Activated CD4-positive, alpha-beta memory T cell treated with anti-CD3 and anti-CD28 coated beads for 36 hours (primary cell): ENCODE measurements at regions not wholly inside any gene's neighbourhood (a gene's known extent, or its start where the extent isn't known, plus 50 kb on each side); places are given as distances from the start of the nearest gene placed in this dataset.

ENCODE experiments used
- CTCF ChIA-PET: fragments of 350-600 bp; sonication (Branson Sonifier 250); formaldehyde crosslinking; loops from one replicate; lab custom pipeline; 2021; ENCODE audit warnings: antibody characterized with exemption, inconsistent platforms; lab: Charles Lee
- POLR2A ChIA-PET: fragments of 350-600 bp; sonication (Branson Sonifier 250); formaldehyde crosslinking; loops from one replicate; lab custom pipeline; 2021; ENCODE audit warnings: antibody characterized with exemption; lab: Charles Lee
- DNase-seq: peaks from one replicate; pipeline ENCODE4 v3.0.0-alpha.2; 2020
- H3K27ac Mint-ChIP-seq: one replicate; pipeline ENCODE4 v1.8.0; 2021; ENCODE audit warnings: mixed read lengths
- H3K27me3 Mint-ChIP-seq: one replicate; pipeline ENCODE4 v1.8.0; 2021; ENCODE audit warnings: mixed read lengths
- H3K36me3 Mint-ChIP-seq: one replicate; pipeline ENCODE4 v1.8.0; 2021; ENCODE audit warnings: mixed read lengths
- H3K4me1 Mint-ChIP-seq: one replicate; pipeline ENCODE4 v1.8.0; 2021; ENCODE audit warnings: low read depth, mixed read lengths
- H3K4me3 Mint-ChIP-seq: one replicate; pipeline ENCODE4 v1.8.0; 2021; ENCODE audit warnings: mild to moderate bottlenecking, mixed read lengths
- H3K9me3 Mint-ChIP-seq: one replicate; pipeline ENCODE4 v1.8.0; 2021; ENCODE audit warnings: mixed read lengths
- intact Hi-C: fragments of 100-400 bp; cut with micrococcal nuclease; formaldehyde crosslinking; loops from one replicate; pipeline ENCODE4 v1.15.1; 2023

DNA sequence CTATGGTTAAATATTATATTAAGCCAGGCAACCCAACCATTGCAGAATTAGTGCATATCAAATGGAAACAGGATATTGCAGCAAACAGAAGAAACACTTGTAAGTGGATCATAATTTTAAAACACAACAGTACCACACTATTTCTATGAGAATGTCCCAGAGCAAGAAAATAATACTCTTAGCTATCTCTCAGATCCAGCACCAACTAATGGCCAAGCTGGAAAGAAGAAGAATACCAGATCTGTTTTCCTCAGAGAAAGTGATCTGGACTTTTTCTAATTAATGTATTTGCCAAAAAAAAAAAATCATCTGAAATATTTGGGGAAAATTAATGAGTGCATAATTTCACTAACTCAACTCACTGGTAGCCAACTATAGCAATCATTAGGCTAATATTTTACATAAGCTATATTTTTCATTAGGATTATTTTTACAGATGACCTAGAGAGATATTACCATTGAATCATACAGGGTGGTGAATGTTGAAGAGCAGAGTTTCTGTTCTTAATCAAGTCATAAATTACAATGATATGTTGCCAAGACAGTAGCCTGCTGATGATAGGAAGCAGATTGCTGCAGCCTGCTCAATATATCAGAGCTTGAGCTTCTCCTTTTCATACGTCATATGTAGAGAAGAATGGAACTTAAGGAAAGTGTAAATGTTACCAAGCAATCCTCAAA is 995.4 kb upstream of the LRRN3 start:
- no peaks in the 10 kb centered on the region for H3K4me1 Mint-ChIP-seq
- peaks cover 3% of the 10 kb centered on the region for H3K9me3 Mint-ChIP-seq
- no peaks in the 10 kb centered on the region for H3K36me3 Mint-ChIP-seq
- H3K4me3 Mint-ChIP-seq, result no peak overlapping the region
- intact Hi-C loops, result no loop called here
- peaks cover 2% of the 10 kb centered on the region for H3K27me3 Mint-ChIP-seq
- POLR2A ChIA-PET, result no interaction called here
- DNase-seq, result no peak
- H3K27ac Mint-ChIP-seq, result no peak overlapping the region
- CTCF ChIA-PET, result no interaction called here

DNA sequence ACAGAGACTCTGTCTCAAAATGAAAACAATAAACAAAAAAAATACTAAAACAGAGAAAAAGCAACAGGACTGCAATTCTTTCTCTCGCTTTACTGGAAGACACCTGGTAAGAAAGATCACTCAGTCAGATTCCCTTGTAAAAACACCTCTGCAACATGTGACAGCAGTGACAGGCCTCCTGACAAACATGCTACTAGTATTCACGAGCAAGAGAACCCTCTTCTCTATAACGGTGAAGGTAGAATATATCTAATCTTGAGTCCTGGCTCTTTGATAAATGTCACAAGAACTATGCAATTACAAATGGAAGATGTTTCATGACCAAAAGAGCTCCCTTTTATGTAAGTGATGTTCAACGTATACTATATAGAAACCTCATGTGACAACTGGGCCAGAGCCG is 986.7 kb upstream of the LRRN3 start:
- no peak overlapping the region for H3K4me3 Mint-ChIP-seq
- no peaks in the 10 kb centered on the region for H3K9me3 Mint-ChIP-seq
- POLR2A ChIA-PET, result no interaction called here
- no peak for DNase-seq
- intact Hi-C loops, result no loop called here
- H3K27me3 Mint-ChIP-seq, result no peaks in the 10 kb centered on the region
- H3K36me3 Mint-ChIP-seq, result no peaks in the 10 kb centered on the region
- H3K4me1 Mint-ChIP-seq, result no peaks in the 10 kb centered on the region
- CTCF ChIA-PET, result no interaction called here
- no peak overlapping the region for H3K27ac Mint-ChIP-seq

DNA sequence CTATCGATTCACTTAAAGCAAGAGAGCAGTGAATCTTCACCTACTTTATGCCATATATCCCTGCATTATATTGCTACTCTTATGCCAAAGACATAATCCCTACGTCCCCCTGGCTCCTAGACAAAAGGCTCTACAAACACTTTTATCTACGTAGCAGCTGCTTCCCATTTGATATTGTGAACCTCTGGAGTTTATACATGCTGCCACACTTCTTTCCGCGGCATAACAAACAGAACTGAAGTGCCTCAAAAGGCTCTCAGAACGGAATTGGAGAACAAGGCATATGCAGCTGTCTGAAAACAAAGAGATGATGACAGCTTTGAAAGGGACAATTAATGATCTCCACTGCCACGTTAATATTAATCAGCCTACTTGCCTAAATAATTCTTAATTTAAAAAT is 985.6 kb upstream of the LRRN3 start:
- Mint-ChIP-seq H3K4me3 (no peak overlapping the region), H3K27me3 (no peaks in the 10 kb centered on the region)

DNA sequence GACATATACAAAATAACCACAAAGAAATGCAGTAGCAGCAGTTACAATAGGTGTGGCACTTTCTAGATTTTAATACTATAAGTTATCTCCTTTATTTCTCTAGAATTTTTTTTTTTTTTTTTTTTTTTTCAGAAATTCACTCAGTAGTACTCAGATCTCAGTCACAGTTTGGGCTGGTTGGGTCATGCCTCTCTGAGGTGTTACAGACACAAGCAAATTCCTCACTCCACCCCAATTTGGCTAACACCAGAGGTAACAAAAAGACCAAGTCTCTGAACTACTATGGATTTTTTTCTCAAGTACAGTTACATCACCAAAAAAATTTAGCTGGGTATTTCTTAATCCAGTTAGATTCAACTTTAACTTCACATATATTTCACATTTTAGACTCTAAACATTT is 985.1 kb upstream of the LRRN3 start:
- CTCF ChIA-PET, result no interaction called here
- H3K27me3 Mint-ChIP-seq, result no peaks in the 10 kb centered on the region
- POLR2A ChIA-PET, result no interaction called here
- H3K27ac Mint-ChIP-seq, result no peak overlapping the region
- no peaks in the 10 kb centered on the region for H3K4me1 Mint-ChIP-seq
- no peaks in the 10 kb centered on the region for H3K36me3 Mint-ChIP-seq
- no peak overlapping the region for H3K4me3 Mint-ChIP-seq
- no peaks in the 10 kb centered on the region for H3K9me3 Mint-ChIP-seq
- intact Hi-C loops, result no loop called here
- DNase-seq, result no peak

More for the DNA sequence above, 985.6 kb upstream of the LRRN3 start:
- ChIA-PET POLR2A (no interaction called here), CTCF (no interaction called here)
- intact Hi-C loops, result no loop called here
- DNase-seq, result no peak
- Mint-ChIP-seq H3K27ac (no peak overlapping the region), H3K36me3 (no peaks in the 10 kb centered on the region), H3K4me1 (no peaks in the 10 kb centered on the region), H3K9me3 (no peaks in the 10 kb centered on the region)

DNA sequence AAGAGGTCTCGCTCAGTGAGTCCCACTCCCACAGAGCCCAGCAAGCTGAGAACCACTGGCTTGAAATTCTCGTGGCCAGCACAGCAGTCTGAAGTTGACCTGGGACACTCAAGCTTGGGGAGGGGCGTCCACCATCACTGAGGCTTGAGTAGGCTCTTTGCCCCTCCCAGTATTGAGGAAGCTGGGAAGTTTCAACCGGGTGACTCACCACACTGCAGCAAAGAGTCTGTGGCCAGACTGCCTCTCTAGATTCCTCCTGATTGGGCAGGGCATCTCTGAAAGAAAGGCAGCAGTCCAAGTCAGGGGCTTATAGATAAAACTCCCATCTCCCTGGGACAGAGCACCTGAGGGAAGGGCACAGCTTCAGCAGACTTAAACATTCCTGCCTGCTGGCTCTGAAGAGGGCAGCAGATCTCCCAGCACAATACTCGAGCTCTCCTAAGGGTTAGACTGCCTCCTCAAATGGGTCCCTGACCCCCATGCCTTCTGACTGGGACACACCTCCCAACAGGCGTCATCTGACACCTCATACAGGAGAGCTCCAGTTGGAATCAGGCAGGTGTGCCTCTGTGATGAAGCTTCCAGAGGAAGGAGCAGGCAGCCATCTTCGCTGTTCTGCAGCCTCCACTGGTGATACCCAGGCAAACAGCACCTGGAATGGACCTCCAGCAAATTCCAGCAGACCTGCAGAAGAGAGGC is 970.9 kb upstream of the LRRN3 start:
- Mint-ChIP-seq H3K4me3 (no peak overlapping the region), H3K36me3 (no peaks in the 10 kb centered on the region), H3K4me1 (no peaks in the 10 kb centered on the region), H3K9me3 (peaks cover 15% of the 10 kb centered on the region), H3K27me3 (no peaks in the 10 kb centered on the region), H3K27ac (no peak overlapping the region)
- POLR2A ChIA-PET, result no interaction called here
- no peak for DNase-seq
- CTCF ChIA-PET, result no interaction called here
- intact Hi-C loops, result no loop called here

DNA sequence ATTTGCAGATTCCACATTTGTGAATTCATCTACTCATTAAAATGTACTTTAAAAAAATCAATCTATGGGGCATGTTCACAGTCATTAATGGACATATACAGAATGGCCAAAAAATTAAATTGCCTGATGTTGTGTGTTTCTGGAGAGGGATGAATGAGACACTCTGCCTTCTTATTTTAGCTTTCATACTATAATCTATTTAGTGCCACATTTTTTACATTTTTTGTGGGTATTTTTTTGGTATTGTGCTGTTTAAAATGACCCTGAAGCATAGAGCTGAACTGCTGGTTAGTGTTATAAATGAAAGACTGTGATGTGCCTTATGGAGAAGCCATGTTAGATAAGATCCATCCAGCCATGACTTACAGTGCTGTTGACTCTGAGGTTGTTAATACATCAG is 961.8 kb upstream of the LRRN3 start:
- no peak for DNase-seq
- Mint-ChIP-seq H3K36me3 (no peaks in the 10 kb centered on the region), H3K27me3 (no peaks in the 10 kb centered on the region), H3K4me3 (no peak overlapping the region), H3K4me1 (no peaks in the 10 kb centered on the region), H3K9me3 (no peaks in the 10 kb centered on the region), H3K27ac (no peak overlapping the region)
- ChIA-PET POLR2A (no interaction called here), CTCF (no interaction called here)
- intact Hi-C loops, result no loop called here

DNA sequence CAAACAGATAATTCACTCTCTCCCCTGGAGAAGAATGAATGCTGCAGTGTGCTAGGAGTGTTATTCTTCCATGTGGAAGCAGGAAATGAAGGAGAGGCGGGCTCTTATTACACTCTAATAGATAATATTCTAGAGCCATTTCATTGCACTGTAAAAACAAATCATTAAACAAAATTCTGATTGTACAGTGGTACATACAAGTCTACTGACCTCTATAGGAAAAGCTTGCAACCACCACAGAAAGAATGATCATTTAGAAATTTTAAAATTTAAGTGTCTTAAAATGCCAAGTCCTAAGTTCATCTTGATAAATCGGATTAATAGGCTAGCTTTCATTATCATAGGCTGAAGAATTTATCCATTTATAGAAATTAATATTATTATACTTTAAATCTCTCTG is 960.3 kb upstream of the LRRN3 start:
- POLR2A ChIA-PET, result no interaction called here
- intact Hi-C loops, result no loop called here
- no peak overlapping the region for H3K4me3 Mint-ChIP-seq
- H3K9me3 Mint-ChIP-seq, result no peaks in the 10 kb centered on the region
- no peaks in the 10 kb centered on the region for H3K4me1 Mint-ChIP-seq
- CTCF ChIA-PET, result no interaction called here
- DNase-seq, result no peak
- no peak overlapping the region for H3K27ac Mint-ChIP-seq
- H3K27me3 Mint-ChIP-seq, result no peaks in the 10 kb centered on the region
- H3K36me3 Mint-ChIP-seq, result no peaks in the 10 kb centered on the region

DNA sequence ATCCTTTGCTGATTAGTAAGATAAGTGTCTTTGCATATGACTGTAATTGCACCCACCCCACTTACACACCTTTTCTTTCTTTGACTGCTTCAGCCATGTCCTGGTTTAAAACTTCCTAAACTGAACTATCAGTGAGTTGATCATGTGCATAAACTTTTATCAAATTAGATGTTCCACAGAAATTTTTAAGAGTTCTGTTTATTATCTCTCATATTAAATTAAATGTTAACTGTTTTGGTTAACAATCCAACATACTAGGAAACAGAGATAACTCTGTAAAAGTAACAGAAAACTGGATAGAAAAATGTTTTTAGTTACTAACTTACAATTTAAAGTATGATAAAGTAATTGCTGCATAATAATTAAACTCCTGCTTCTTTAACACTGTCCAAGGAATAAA is 959.6 kb upstream of the LRRN3 start:
- H3K9me3 Mint-ChIP-seq, result no peaks in the 10 kb centered on the region
- POLR2A ChIA-PET, result no interaction called here
- no peaks in the 10 kb centered on the region for H3K4me1 Mint-ChIP-seq
- no peaks in the 10 kb centered on the region for H3K36me3 Mint-ChIP-seq
- CTCF ChIA-PET, result no interaction called here
- no peak overlapping the region for H3K27ac Mint-ChIP-seq
- intact Hi-C loops, result no loop called here
- H3K4me3 Mint-ChIP-seq, result no peak overlapping the region
- H3K27me3 Mint-ChIP-seq, result no peaks in the 10 kb centered on the region
- no peak for DNase-seq

DNA sequence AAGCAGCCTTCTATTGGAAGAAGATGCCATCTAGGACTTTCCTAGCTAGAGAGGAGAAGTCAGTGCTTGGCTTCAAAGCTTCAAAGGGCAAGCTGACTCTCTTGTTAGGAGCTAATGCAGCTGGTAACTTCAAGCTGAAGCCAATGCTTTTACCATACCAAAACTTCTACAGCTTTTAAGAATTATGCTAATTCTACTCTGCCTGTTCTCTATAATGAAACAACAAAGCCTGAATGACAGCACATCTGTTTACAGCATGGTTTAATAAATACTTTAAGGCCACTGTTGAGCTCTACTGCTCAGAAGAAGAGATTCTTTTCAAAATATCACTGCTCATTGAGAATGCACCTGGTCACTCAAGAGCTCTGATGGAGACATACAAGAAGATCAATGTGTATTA is 951.9 kb upstream of the LRRN3 start:
- Mint-ChIP-seq H3K4me3 (no peak overlapping the region), H3K27me3 (no peaks in the 10 kb centered on the region), H3K36me3 (no peaks in the 10 kb centered on the region), H3K27ac (no peak overlapping the region), H3K9me3 (no peaks in the 10 kb centered on the region), H3K4me1 (no peaks in the 10 kb centered on the region)
- no peak for DNase-seq
- intact Hi-C loops, result no loop called here
- ChIA-PET POLR2A (no interaction called here), CTCF (no interaction called here)

DNA sequence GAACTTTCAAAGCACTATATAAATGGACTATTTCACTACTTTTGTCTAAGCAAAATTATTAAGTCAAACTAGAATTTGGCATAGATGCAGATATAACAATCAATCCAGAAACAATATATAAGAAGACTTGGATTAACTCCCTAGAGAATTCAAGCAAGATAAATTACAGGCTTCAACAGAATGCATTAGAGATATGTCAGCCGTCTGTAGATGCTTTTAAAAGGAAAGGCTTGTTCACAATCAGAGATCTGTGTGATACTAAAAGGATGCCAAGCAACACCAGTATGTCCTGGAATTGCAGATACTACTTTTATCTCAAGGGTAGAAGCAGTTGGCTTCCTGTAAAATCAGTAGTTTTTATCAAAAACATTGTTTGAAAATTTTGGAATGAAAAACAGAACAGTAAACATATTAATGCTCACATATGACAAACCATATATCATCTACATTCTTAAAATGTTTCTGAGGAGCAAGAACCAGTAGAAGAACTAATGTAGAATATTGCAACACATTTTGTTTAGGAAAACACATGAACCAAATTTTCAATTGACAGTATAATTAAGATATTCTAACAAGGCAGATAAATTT is 947.9 kb upstream of the LRRN3 start:
- ChIA-PET POLR2A (no interaction called here), CTCF (no interaction called here)
- no peak overlapping the region for H3K4me3 Mint-ChIP-seq
- H3K27me3 Mint-ChIP-seq, result no peaks in the 10 kb centered on the region
- intact Hi-C loops, result no loop called here
- H3K27ac Mint-ChIP-seq, result no peak overlapping the region
- H3K36me3 Mint-ChIP-seq, result no peaks in the 10 kb centered on the region
- H3K4me1 Mint-ChIP-seq, result no peaks in the 10 kb centered on the region
- no peaks in the 10 kb centered on the region for H3K9me3 Mint-ChIP-seq
- no peak for DNase-seq

DNA sequence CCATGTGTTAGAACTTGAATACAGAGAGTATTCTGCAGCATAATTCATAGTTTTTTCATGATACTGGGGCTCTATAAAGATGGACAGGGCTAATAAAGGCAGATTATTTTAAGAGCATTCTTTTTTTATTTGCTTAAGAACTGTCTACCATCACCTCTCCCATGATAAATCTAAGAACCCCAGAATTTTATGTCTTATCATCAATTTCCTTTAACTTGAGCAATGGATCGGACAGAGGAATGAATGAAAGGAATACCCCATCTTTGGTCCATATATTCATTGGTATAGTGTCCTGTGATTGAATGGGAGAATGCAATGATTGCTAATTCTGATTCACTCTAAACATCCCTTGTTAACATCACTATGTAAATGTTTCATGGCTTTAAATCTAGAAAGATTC is 946.3 kb upstream of the LRRN3 start:
- H3K36me3 Mint-ChIP-seq, result no peaks in the 10 kb centered on the region
- POLR2A ChIA-PET, result no interaction called here
- H3K4me3 Mint-ChIP-seq, result no peak overlapping the region
- no peak for DNase-seq
- intact Hi-C loops, result no loop called here
- H3K4me1 Mint-ChIP-seq, result no peaks in the 10 kb centered on the region
- no peaks in the 10 kb centered on the region for H3K9me3 Mint-ChIP-seq
- no peak overlapping the region for H3K27ac Mint-ChIP-seq
- CTCF ChIA-PET, result no interaction called here
- H3K27me3 Mint-ChIP-seq, result no peaks in the 10 kb centered on the region

DNA sequence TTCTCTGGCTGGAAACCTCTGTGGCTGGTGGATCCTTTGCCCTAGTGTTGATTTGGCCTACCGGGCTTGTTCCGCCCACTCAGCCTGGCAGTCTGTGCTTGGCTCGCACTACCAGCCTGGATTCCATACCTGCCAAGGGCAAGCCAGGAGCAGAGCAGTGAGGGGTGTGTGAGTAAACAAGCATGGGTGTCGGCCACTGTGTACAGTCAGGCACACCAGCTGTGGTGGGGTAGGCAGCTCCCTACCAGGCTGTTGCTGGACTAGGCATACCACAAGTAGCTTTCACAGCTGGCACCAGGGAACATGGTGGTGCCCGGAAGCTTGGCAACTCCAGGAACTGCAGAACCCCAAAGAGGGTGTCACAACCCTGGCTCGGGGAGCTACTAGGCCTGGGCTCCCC is 942.9 kb upstream of the LRRN3 start:
- no peak overlapping the region for H3K27ac Mint-ChIP-seq
- POLR2A ChIA-PET, result no interaction called here
- intact Hi-C loops, result no loop called here
- no peaks in the 10 kb centered on the region for H3K9me3 Mint-ChIP-seq
- H3K4me1 Mint-ChIP-seq, result no peaks in the 10 kb centered on the region
- H3K36me3 Mint-ChIP-seq, result no peaks in the 10 kb centered on the region
- no peak for DNase-seq
- no peaks in the 10 kb centered on the region for H3K27me3 Mint-ChIP-seq
- CTCF ChIA-PET, result no interaction called here
- no peak overlapping the region for H3K4me3 Mint-ChIP-seq

DNA sequence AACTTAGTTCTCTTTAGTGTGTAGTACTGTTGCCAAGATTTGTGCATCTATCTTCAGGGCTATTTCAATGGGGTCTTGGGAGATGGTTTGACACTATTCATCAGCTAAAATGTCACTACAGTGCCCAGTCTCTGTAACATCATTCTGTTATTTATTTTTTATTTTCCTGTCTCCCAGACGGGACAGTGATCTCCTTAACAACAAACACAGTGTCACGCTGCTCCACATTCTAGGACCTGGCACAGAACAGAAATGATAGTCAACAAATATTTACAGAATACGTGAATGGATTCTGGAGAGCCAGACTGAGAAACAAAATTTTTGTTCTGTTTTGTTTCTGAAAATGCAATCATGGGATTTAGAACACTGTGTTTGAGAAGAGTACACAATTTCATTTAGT is 937.7 kb upstream of the LRRN3 start:
- H3K36me3 Mint-ChIP-seq, result no peaks in the 10 kb centered on the region
- no peak for DNase-seq
- H3K27ac Mint-ChIP-seq, result no peak overlapping the region
- intact Hi-C loops, result no loop called here
- H3K4me1 Mint-ChIP-seq, result no peaks in the 10 kb centered on the region
- H3K9me3 Mint-ChIP-seq, result no peaks in the 10 kb centered on the region
- H3K27me3 Mint-ChIP-seq, result no peaks in the 10 kb centered on the region
- ChIA-PET POLR2A (no interaction called here), CTCF (no interaction called here)
- H3K4me3 Mint-ChIP-seq, result no peak overlapping the region
